HG02943 (cell line): ENCODE measurements at regions not wholly inside any gene's neighbourhood (a gene's known extent, or its start where the extent isn't known, plus 50 kb on each side); places are given as distances from the start of the nearest gene placed in this dataset.

Experiments
- ATAC-seq: cut with Tn5 transposase; IDR thresholded peaks from one replicate; pipeline ENCODE4 v1.9.1; 2021; ENCODE audit warnings: mild to moderate bottlenecking, low read depth, moderate library complexity; ENCODE audit not compliant: unreplicated experiment

- ATAC-seq = no peak
Observed at GRCh38 chr9:30722065-30722464, 1662.4 kb upstream of the ACO1 start.

- no peak for ATAC-seq
Observed at GRCh38 chr9:30723656-30724055, 1660.8 kb upstream of the ACO1 start.

GRCh38 chr9:30732060-30732459 is 1652.4 kb upstream of the ACO1 start:
- ATAC-seq = no peak

- ATAC-seq = no peak
Observed at GRCh38 chr9:30744871-30745270, 1639.6 kb upstream of the ACO1 start.

- no peak for ATAC-seq
Observed at GRCh38 chr9:30746589-30746988, 1637.9 kb upstream of the ACO1 start.

GRCh38 chr9:30757723-30758122 is 1626.7 kb upstream of the ACO1 start:
- ATAC-seq = no peak

- no peak for ATAC-seq
Observed at GRCh38 chr9:30758726-30759446, 1625.6 kb upstream of the ACO1 start.

- no peak for ATAC-seq
Observed at GRCh38 chr9:30765318-30765717, 1619.1 kb upstream of the ACO1 start.

GRCh38 chr9:30771163-30771708 is 1613.2 kb upstream of the ACO1 start:
- no peak for ATAC-seq

GRCh38 chr9:30771760-30772159 is 1612.7 kb upstream of the ACO1 start:
- ATAC-seq = no peak

GRCh38 chr9:30773427-30773826 is 1611.0 kb upstream of the ACO1 start:
- ATAC-seq = no peak

- ATAC-seq = no peak
Observed at GRCh38 chr9:30774326-30774725, 1610.1 kb upstream of the ACO1 start.

GRCh38 chr9:30775236-30775635 is 1609.2 kb upstream of the ACO1 start:
- ATAC-seq = no peak

GRCh38 chr9:30796764-30797163 is 1587.7 kb upstream of the ACO1 start:
- ATAC-seq = no peak

- no peak for ATAC-seq
Observed at GRCh38 chr9:30799527-30800101, 1584.8 kb upstream of the ACO1 start.

- no peak for ATAC-seq
Observed at GRCh38 chr9:30800421-30800820, 1584.0 kb upstream of the ACO1 start.

- no peak for ATAC-seq
Observed at GRCh38 chr9:30812821-30813220, 1571.6 kb upstream of the ACO1 start.

GRCh38 chr9:30815585-30815984 is 1568.9 kb upstream of the ACO1 start:
- no peak for ATAC-seq

- no peak for ATAC-seq
Observed at GRCh38 chr9:30845136-30845535, 1539.3 kb upstream of the ACO1 start.

- no peak for ATAC-seq
Observed at GRCh38 chr9:30846651-30847050, 1537.8 kb upstream of the ACO1 start.

- no peak for ATAC-seq
Observed at GRCh38 chr9:30851600-30851999, 1532.8 kb upstream of the ACO1 start.

- no peak for ATAC-seq
Observed at GRCh38 chr9:30900706-30901105, 1483.7 kb upstream of the ACO1 start.
